Esophagus squamous epithelium (tissue), 4 donors: ENCODE measurements at regions not wholly inside any gene's neighbourhood (a gene's known extent, or its start where the extent isn't known, plus 50 kb on each side); places are given as distances from the start of the nearest gene placed in this dataset.

Experiments
- POLR2A ChIP-seq, 4 donors: fragments of 450-650 bp; IDR thresholded peaks; one replicate each; pipeline ENCODE4 v1.6.1; 2017; ENCODE audit warnings: antibody characterized with exemption in 4 of 4, mild to moderate bottlenecking in 4 of 4, moderate library complexity in 3 of 4
- TF ChIP-seq, protein P1 (sequence below), 6 experiments: fragments of 450-650 bp in 4 of 6; fragments of 200-600 bp in 2 of 6; sonication (generic) in 2 of 6; IDR thresholded peaks; one replicate each; pipeline ENCODE4 v1.5.1; 2016 to 2019; ENCODE audit warnings: antibody characterized with exemption in 6 of 6, mild to moderate bottlenecking in 4 of 6, moderate library complexity in 4 of 6

- no peak for TF ChIP-seq POLR2A (IDR thresholded peaks at IDR 0.05)
- TF ChIP-seq, protein P1, sequence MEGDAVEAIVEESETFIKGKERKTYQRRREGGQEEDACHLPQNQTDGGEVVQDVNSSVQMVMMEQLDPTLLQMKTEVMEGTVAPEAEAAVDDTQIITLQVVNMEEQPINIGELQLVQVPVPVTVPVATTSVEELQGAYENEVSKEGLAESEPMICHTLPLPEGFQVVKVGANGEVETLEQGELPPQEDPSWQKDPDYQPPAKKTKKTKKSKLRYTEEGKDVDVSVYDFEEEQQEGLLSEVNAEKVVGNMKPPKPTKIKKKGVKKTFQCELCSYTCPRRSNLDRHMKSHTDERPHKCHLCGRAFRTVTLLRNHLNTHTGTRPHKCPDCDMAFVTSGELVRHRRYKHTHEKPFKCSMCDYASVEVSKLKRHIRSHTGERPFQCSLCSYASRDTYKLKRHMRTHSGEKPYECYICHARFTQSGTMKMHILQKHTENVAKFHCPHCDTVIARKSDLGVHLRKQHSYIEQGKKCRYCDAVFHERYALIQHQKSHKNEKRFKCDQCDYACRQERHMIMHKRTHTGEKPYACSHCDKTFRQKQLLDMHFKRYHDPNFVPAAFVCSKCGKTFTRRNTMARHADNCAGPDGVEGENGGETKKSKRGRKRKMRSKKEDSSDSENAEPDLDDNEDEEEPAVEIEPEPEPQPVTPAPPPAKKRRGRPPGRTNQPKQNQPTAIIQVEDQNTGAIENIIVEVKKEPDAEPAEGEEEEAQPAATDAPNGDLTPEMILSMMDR (IDR thresholded peaks at IDR 0.05) = no peak
These were observed 161.4 kb downstream of the GNAT3 start for GRCh38 chr7:80350430-80350829.
